RCC 7860 (cell line): ENCODE measurements at regions not wholly inside any gene's neighbourhood (a gene's known extent, or its start where the extent isn't known, plus 50 kb on each side); places are given as distances from the start of the nearest gene placed in this dataset.

Source experiments
- DNase-seq: peaks from one replicate; pipeline ENCODE4 v3.0.0-alpha.2; 2015; ENCODE audit warnings: low spot score
- FAIRE-seq: peaks from 2 replicates; lab custom pipeline; 2012; peaks lifted over from hg19 to GRCh38; lab: Jason Lieb, UNC

GRCh38 chr1:55582084-55582483 is 366.9 kb upstream of the USP24 start:
- no peak for FAIRE-seq
- DNase-seq, result no peak

DNA sequence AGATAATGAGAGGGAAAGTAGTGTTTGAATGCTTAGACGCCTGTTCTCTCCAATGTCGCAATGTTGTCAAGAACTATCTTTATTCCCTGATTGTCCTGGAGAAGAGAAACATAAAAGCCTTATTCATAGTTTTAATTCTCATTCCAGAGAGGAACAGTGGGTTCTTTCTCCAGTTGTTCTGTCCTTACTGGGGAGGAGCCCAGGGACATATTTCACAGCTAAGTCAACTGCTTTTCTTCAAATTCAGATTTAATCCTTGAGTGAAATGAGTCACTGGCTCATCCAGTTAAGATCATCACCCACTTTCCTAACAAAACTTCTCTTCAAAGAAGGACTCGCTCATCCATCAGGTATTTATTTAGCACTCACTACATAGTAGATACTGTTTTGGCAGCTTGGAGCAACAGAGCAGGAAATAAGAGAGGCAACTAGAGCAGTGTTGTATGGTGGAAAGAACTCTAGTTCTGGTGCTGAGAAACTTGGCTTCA is 365.7 kb upstream of the USP24 start:
- FAIRE-seq, result peak; percentile 78
- peak; percentile 65 for DNase-seq

DNA sequence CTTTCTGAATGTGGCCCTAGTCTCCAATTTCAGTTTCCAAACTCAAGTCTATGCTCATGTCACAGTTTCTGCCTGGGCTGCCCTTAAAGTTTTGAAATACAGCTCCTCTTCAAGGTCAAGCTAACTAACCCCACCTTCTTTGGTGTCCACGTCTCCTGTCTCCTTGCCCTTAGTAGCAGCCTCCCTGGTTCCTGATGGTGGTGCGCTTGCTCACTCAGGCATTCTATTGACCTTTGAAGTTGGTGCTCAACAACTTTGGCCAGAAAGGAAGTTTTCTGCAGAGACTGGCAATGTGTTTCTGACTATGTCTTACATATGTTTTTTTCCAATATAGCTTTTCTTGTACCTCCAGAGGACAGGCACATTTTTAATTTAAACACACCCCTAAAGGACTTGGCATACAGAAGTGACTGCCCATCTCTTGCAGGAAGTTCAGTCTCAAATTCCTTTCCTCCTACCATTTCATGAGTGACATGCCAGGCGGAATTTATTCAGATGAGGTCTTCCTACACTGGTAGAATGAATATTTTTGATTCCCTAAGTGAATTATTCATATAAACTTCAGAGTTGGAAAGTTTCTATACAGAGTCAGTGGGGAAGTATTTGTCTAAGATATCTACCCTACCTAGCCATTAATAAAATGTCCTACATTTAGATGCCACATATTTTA is 364.3 kb upstream of the USP24 start:
- FAIRE-seq, result no peak

GRCh38 chr1:55578646-55579045 is 363.5 kb upstream of the USP24 start:
- DNase-seq (no peak), FAIRE-seq (no peak)

More for the DNA sequence above, 364.3 kb upstream of the USP24 start:
- DNase-seq, result no peak

GRCh38 chr1:55575571-55576279 is 360.6 kb upstream of the USP24 start:
- DNase-seq (no peak), FAIRE-seq (no peak)

GRCh38 chr1:55574691-55575225 is 359.6 kb upstream of the USP24 start:
- FAIRE-seq, result no peak
- DNase-seq, result no peak

- DNase-seq (peak; percentile 91), FAIRE-seq (peak; percentile 92)
Measured at GRCh38 chr1:55572878-55573734, 357.9 kb upstream of the USP24 start.

DNA sequence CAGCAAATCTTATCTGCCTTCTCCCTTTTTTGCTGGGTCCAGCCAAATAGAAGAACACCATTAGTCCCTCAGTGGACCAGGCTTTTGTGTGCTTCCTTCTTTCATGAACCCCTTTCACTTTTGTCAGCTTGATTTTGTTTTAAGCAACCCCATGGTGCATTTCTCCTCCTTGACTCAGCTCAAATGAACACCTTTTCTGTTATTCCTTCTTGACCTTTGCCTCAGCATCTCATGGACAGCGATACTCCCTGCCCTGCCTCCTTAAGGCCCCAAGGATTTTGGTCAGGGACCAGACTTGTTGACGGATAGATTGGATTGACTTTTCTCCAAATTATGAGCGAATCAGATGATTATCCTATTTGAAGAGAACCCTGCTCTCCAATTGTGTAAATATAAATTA is 356.6 kb upstream of the USP24 start:
- FAIRE-seq, result no peak
- DNase-seq, result no peak

- no peak for DNase-seq
- no peak for FAIRE-seq
Measured at GRCh38 chr1:55569417-55569816, 354.3 kb upstream of the USP24 start.

DNA sequence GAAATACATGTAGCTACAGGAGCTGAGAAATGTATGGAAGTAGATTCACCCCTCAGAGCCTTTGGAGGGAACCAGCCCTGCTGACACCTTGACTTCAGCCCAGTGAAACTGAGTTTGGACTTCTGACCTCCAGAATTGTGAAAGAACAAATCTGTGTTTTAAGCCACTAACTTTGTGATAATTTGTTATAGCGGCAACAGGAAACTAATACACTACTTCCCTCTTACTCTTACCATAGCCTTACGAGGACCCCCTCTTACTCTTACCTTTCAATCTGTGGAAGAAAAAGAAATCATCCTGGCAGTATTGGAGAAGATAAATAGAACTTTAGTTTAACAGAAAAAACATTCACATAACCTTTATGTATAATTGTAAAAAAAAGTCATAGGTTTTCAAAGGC is 353.6 kb upstream of the USP24 start:
- FAIRE-seq (no peak), DNase-seq (no peak)

DNA sequence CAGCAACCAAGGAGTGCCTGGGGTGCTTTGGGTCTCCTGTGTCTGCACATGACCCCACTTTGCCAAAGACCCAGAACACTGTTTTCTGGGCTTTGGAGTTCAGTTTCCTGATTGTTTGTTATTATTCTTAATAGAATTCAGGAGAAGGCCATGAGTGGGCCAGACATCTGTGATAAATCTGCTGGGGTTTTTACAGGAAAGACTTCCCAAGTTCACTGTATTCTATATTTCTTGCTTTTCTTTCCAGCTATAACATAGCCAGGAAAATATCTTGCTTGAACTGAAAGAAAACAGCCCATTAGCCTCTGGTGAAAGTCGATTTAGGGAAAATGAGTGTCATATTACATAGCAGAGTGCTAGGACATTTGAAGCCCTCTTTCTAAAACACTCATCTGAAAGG is 345.1 kb upstream of the USP24 start:
- DNase-seq (no peak), FAIRE-seq (no peak)

DNA sequence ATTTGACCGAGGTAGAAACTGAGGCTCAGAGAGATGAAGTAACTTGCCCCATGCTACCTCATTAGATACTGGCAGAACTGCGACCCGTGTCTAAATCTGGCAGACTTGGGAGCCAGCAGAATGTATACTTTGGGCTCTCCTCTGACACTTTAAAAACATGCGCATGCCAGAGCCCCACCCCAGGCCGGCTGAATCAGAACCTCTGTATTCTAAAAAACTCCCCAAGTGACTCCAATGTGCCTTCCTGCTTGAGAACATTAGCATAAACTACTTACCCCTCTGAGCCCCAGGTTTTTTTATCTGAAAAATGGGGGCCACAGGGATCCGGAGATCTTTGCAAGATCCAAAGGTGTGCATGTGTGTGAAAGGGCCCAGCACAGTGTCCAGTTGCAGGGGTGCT is 344.7 kb upstream of the USP24 start:
- DNase-seq (no peak), FAIRE-seq (no peak)

GRCh38 chr1:55559161-55559611 is 344.0 kb upstream of the USP24 start:
- DNase-seq (peak; percentile 21), FAIRE-seq (peak; percentile 21)

- DNase-seq, result no peak
- FAIRE-seq, result no peak
Measured at GRCh38 chr1:55558515-55558914, 343.4 kb upstream of the USP24 start.

DNA sequence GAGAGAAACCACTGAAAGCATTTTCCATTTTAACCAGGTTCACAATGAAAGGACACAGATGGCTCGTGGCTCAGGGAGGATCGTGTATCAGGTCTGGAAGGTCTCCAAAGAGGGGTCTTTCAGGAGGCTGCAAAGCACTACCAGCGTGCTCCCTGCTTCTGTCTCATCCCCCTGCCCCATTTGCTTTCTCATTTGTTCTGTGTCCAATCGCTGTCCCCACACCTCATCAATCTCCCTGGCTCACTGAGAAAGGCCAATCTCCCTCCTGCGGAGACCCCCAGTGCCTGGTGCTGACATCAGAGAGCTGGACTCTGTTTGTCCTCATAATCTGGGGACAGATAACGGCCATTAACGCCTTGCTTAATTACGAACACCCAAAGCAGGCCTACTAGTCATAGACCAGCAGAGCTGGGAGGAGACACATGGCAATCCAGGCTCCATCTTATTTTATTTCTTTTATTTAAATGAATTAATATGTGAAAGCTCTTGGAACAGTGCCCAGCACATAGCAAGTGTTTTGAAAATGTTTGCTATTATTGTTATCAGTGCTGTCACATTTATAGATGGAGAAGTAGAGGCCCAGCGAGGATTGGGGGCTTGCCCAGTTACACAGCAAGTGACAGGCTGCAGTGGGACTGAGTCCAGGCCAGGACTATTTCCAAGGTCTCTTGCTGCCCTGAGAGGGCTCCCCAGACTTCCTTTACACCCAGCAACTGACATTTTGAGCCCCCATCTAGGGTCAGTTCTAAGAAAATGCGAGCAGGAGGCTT is 341.0 kb upstream of the USP24 start:
- no peak for DNase-seq
- no peak for FAIRE-seq

DNA sequence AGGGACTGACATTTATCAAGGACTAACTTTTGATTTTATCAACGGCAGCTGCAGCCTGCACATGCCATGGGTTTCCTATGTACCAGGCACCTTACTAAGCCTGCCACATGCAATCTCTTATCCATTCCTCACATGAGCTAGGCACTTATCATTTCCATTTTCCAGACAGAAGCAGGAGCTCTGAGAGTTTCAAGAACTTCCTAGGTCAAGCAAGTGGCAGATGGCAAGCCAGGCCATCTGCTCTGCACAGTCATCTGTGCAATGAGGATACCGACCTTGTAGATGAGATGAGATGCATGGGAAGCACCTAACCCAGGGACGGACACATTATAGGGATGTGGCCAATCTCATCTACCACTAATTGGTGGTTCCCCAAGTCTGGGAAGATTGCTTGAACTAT is 339.4 kb upstream of the USP24 start:
- FAIRE-seq, result no peak

GRCh38 chr1:55552636-55553035 is 337.5 kb upstream of the USP24 start:
- FAIRE-seq (no peak), DNase-seq (no peak)

More for the DNA sequence above, 339.4 kb upstream of the USP24 start:
- no peak for DNase-seq

DNA sequence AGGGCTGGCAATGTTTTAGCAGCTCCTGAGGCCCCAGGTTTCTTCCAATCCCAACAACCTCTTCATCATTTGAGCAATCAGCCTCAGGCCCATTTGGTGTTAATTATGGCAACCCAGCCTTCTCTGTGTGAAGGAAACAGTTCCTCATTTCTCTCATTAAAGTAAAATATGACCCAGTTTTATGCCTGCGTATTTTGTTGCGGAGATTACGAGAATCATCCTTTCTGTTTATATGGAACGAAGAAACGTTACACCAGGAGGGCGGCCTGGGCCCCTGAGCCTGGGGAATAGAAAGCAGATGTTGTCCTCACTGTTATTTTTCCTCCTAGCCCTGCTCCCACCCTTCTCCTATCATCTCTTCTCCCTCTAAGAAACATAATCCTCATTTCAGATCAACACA is 332.2 kb upstream of the USP24 start:
- DNase-seq (no peak), FAIRE-seq (no peak)

GRCh38 chr1:55546553-55546952 is 331.4 kb upstream of the USP24 start:
- no peak for FAIRE-seq
- DNase-seq, result no peak

DNA sequence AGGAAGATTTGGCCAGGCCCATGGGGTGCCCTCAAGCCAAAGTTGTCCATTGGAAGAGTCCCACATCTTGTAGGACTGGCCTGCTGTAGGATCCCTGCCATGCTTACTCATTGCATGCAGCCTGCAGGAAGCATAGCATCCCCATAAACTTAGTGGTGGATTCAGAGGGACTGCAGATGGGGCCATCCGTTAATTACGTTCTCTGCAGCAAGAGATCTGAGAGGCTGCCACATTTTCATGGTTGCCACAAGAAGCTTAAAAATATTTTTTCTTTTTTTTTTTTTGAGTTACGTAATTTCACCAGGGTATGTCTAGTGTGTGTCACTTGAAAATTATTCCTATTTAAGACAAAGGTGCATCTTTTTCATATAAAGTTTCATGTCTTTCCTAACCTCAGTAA is 329.7 kb upstream of the USP24 start:
- FAIRE-seq (no peak), DNase-seq (no peak)
